HG02943 (cell line): ENCODE measurements at regions not wholly inside any gene's neighbourhood (a gene's known extent, or its start where the extent isn't known, plus 50 kb on each side); places are given as distances from the start of the nearest gene placed in this dataset.
A peak's percentile ranks its signal among the peaks of the same experiment; 100 is the strongest.

Experiments used
- ATAC-seq: cut with Tn5 transposase; IDR thresholded peaks from one replicate; pipeline ENCODE4 v1.9.1; 2021; ENCODE audit warnings: mild to moderate bottlenecking, low read depth, moderate library complexity; ENCODE audit not compliant: unreplicated experiment

DNA sequence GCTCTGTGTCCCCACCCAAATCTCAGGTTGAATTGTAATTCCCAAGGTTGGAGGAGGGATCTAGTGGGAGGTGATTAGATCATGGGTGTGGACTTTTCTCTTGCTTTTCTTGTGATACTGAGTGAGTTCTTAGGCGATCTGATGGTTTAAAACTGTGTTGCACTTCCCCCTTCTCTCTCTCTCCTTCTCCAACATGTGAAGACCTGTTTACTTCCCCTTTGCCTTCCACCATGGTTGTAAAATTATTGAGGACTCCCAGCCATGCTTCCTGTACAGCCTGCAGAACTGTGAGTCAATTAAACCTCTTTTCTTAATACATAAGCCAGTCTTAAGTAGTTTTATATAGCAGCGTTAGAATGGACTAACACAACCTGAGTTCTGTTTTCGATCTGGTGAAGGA, 738.2 kb downstream of the ARAP2 start:
- no peak for ATAC-seq

- no peak for ATAC-seq
Measured at GRCh38 chr4:35511851-35512250, 732.5 kb downstream of the ARAP2 start.

- no peak for ATAC-seq
Measured at GRCh38 chr4:35516102-35516501, 728.2 kb downstream of the ARAP2 start.

GRCh38 chr4:35520059-35520458, 724.3 kb downstream of the ARAP2 start:
- no peak for ATAC-seq

GRCh38 chr4:35521682-35522081, 722.6 kb downstream of the ARAP2 start:
- ATAC-seq = no peak

GRCh38 chr4:35525192-35525978, 718.9 kb downstream of the ARAP2 start:
- ATAC-seq = peak; percentile 54

DNA sequence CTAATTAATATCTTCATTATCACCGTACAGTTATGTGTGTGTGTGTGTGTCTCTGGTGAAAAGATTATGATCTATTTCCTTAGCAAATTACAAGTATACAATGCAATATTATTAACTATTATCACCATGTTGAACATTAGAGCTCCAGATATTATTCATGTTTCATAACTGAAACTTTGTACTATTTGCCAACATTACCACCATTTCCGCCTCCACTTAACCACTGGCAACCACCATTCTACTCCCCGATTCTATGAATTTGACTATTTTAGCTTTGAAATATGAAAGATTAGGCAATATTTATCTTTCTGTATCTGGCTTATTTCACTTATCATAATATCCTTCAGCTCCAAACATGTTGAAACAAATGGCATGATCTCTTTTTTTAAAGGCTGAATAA, 717.9 kb downstream of the ARAP2 start:
- ATAC-seq = no peak

- no peak for ATAC-seq
Measured at GRCh38 chr4:35534962-35535361, 709.4 kb downstream of the ARAP2 start.

DNA sequence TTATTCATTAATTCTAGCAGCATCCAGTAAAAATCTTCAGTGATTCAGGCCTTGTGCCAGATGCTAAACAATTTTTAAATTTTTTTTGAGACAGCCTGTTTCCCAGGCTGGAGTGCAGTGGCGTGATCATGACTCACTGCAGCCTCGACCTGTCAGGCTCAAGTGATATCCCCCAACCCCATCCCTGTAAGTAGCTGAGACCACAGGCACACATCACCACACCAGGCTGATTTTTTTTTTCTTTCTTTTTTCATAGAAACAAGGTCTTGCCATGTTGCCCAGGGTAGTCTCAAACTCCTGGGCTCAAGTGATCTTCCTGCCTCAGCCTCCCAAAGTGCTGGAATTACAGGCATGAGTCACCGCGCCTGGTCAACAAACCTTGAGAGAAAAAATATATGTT, 705.5 kb downstream of the ARAP2 start:
- no peak for ATAC-seq

GRCh38 chr4:35539404-35540055, 704.8 kb downstream of the ARAP2 start:
- ATAC-seq = no peak

DNA sequence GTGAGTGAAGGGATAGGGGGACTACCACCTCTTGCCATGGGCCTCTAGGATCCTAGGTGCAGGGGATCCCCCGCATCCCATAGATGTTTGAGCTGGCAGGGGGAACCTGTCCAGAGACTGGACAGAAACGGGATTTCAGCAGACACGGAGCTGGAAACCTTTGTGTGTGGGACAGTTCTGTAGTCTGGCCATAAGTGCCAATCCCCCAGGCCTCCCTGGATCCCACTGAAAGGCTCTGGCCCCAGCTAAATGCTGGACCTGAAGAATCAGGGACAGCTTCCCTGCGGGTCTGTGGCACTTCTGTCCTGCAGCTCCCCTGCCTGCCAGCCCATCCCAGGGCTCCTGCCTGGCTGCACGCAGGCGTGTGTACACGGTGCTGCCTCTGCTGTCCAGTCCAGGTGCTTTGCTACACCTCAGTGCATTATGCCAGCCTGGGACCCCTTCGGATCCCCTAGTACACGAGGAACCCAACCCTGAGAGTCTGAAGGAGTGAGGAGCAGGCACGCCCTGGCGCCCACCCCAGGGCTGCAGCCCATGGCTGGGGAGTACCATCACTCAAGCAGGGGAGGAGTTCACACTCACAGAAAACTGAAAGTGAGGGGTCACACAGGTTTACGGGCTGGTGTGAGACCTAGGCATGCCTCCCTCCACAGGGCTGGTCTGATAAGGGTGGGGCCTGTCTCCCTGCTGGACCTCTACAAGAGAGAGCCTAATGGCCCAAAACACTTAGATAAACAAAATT, 703.0 kb downstream of the ARAP2 start:
- ATAC-seq = no peak

- ATAC-seq = no peak
Measured at GRCh38 chr4:35541888-35542213, 702.5 kb downstream of the ARAP2 start.

- ATAC-seq = no peak
Measured at GRCh38 chr4:35548921-35549320, 695.4 kb downstream of the ARAP2 start.

GRCh38 chr4:35556387-35556786, 687.9 kb downstream of the ARAP2 start:
- no peak for ATAC-seq

GRCh38 chr4:35559559-35560365, 684.6 kb downstream of the ARAP2 start:
- ATAC-seq = no peak

GRCh38 chr4:35562861-35563260, 681.5 kb downstream of the ARAP2 start:
- no peak for ATAC-seq

GRCh38 chr4:35565640-35566039, 678.7 kb downstream of the ARAP2 start:
- ATAC-seq = no peak

- ATAC-seq = no peak
Measured at GRCh38 chr4:35591035-35591434, 653.3 kb downstream of the ARAP2 start.

DNA sequence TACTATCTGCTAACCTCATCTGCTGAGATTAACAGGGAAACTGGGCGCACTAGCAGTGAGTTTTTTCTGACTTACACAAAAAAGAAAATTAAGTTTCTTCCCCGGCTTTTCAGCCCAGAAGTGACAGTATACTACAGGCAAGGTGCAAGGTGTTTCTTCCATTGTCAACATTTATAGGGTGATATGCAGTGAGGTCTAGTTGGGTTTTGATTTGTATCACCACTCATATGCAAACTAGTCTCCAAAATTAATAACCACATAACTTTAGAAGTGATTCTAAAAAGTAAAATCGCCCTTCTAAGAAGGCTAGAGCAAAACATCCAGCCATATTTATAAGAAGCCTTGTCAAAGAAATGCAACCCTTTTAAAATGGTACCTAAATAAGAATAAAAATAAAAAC, 640.1 kb downstream of the ARAP2 start:
- no peak for ATAC-seq

DNA sequence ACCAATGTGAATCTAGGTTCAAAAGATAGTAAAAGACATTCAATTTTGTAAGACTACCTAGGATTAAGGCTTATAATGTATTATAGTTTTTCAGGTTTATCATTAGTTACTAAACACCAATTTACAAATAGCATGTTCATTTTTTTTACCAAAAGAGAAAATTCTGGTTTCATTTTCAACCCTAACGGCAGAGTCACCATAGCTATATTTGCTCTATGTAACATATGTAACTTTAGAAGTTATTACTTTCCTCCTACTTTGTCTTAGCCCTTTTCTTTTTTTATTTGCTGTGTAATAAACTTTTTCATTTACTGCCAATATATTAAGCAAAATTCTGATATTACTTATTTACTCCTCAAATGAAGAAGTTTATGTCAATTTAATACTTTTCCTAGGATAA, 639.6 kb downstream of the ARAP2 start:
- ATAC-seq = no peak

DNA sequence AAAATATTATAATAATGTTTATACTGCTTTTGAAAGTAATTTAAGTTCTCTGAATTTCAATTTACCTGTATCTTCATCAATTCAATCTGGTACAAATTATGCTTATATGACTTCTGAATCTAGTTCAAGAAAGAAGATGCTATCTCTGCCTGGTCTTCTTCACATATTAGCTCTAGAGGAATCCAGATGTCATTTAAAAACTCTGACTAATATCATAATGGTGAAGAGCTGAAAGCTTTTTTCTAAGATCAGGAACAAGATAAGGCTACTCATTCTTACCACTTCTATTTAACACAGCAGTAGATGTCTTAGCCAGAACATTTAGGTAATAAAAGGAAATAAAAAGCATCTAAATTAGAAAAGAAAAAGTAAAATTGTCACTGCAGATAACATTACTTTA, 636.1 kb downstream of the ARAP2 start:
- ATAC-seq = no peak
